ENCODE measurements at regions not wholly inside any gene's neighbourhood (a gene's known extent, or its start where the extent isn't known, plus 50 kb on each side); places are given as distances from the start of the nearest gene placed in this dataset.
"Not testable (repeated sequence)": the region's sequence is repeated elsewhere in the genome, so short reads cannot be mapped to it uniquely, and the experiment has no call there.

DNA sequence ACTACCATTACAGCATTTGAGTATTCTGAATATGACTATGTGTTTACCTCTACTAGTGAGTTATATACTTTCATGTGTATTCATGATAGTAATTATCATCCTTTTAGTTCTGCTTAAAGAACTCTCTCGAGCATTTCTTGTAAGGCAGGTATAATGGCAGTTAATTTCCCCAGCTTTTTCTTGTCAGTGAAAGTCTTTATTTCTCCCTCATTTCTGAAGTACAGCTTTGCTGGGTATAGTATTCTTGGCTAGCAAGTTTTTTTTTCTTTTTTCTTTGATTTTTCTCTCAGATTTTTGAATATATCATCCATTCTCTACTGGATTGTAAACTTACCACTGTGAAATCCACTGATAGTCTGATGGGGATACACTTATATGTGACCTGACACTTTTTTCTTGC lies 165.9 kb upstream of the ARHGAP5 start:
- no peak for DNase-seq (ENCODE audit: low read depth)

- no peak for DNase-seq (ENCODE audit: low read depth)
Measured at GRCh38 chr14:31913370-31913769, 163.7 kb upstream of the ARHGAP5 start.

- not testable (repeated sequence) for DNase-seq (ENCODE audit: low read depth)
Measured at GRCh38 chr14:31918289-31918688, 158.8 kb upstream of the ARHGAP5 start.

GRCh38 chr14:31920001-31920400 lies 157.1 kb upstream of the ARHGAP5 start:
- DNase-seq (ENCODE audit: low read depth) = no peak

DNA sequence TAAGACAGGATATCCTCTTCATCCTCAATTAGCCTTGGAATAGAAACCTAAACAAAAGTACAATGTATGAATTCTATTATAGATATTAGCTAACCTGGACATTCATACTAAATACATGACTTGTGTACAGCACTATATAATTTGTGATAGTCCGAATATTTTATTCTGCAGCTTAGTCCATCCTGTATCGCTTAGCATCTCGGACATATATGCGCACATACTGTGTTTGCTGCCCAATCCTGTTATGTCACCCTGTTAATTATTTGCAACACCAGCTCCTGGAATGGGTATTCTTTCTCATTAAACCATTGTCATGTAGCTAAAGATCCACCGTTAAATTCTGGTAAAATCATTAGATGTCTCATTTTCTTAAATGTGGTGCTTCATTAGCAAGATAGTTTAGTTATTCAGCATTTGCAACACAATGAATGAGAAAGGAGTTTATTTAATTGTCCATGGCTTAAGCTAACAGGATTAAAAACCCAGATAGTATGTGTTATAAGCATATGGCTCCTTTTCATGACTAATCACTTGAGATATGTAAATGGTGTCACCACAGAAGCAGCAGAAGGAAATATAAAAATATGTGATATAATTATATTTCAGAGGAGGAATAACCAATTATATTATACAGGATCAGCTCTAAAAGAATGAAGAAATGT lies 156.0 kb upstream of the ARHGAP5 start:
- DNase-seq (ENCODE audit: low read depth) = no peak

DNA sequence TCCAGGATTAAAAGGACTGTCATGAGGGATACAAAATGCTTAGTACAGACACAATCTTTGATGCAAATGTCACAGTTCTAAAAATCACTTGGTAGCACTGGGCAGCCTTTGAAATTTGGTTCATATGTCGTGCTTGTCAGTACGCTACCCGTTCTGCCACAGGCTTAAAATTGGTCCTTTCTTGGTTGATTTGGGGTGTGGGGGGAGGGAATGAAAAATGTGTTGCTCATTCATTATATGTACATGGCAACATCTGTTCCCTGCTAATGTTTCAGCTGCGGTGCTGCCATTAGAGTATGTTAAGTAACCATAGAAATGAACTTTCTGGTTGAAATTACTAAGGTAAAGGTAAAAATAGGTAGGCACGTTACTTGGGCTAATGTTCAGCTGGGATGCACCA lies 155.4 kb upstream of the ARHGAP5 start:
- DNase-seq (ENCODE audit: low read depth) = no peak

- no peak for DNase-seq (ENCODE audit: low read depth)
Measured at GRCh38 chr14:31926123-31926522, 151.0 kb upstream of the ARHGAP5 start.

- no peak for DNase-seq (ENCODE audit: low read depth)
Measured at GRCh38 chr14:31926652-31927347, 150.3 kb upstream of the ARHGAP5 start.

DNA sequence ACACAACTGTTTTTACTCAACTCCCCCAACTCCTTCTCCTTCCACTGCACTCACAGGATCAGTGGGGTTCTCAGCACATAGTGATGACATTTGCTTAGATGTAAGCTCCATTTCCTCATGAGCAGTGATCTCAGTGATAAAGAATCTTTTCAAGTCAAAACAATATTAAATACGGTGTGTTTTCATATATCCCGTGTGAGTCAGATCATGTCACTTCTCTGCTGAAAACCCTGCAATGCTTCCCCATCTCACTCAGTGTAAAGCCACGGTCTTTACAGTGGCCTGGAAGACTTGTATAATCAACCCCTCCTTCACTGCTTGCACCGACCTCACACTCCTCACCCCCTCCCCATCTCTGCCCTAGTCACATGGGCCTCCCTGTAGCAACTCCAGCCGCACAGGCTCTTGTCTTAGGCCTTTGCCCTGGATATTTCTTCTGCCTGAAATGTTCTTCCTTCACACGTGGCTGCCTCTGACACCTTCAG lies 149.7 kb upstream of the ARHGAP5 start:
- DNase-seq (ENCODE audit: low read depth) = peak; percentile 93

DNA sequence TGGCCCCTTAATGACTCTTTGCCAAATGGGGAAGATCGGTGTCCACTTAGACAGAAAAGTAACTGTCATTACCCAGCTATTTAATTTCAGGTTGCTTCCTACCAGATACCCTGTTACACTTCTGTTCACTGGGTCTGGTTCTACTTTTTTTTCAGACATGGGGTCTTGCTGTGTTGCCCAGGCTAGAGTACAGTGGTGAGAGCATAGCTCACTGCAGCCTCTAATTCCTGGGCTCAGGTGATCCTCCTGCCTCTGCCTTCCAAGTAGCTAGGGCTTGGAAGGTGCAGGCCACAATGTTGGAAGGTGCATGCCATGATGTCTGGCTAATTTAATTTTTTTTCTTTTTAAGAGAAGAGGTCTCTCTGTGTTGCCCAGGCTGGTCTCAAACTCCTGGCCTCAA lies 147.0 kb upstream of the ARHGAP5 start:
- DNase-seq (ENCODE audit: low read depth) = no peak

- DNase-seq (ENCODE audit: low read depth) = peak; percentile 46
Measured at GRCh38 chr14:31930493-31931240, 146.4 kb upstream of the ARHGAP5 start.

GRCh38 chr14:31932675-31933074 lies 144.4 kb upstream of the ARHGAP5 start:
- DNase-seq (ENCODE audit: low read depth) = no peak

DNA sequence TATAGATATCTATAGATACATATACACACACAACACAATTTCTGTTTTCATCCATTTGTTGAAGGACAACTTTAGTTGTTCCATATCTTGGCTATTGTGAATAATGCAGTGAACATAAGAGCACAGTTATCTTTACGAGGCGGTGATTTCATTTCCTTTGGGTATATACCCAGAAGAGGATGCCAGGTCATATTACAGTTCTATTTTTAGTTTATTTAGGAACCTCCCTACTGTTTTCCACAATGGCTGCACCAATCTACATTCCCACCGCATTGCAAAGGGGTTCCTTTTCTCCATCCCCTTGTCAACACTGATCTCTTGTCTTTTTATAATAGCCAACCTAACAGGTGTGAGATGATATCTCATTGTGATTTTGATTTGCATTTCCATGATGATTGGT lies 143.4 kb upstream of the ARHGAP5 start:
- no peak for DNase-seq (ENCODE audit: low read depth)

GRCh38 chr14:31934767-31935266 lies 142.3 kb upstream of the ARHGAP5 start:
- no peak for DNase-seq (ENCODE audit: low read depth)

- no peak for DNase-seq (ENCODE audit: low read depth)
Measured at GRCh38 chr14:31935391-31935790, 141.7 kb upstream of the ARHGAP5 start.

DNA sequence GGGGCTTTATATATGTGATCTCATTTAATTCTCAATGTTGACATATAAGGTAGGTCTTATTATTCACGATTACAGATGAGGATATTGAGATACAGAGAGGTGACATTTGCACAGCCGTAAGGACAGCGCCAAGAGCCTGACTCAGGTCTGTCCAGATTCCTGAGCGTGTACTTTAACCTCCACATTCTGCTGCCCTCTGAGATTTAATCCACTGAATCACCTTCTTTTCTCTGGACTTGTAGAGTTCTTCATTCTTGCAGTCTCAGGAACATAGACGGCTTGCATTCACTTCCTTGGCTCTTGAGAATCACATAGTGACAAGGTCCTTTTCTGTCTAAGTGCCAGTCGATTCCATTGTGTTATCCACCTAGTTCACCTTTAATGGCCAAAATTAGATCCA lies 141.0 kb upstream of the ARHGAP5 start:
- no peak for DNase-seq (ENCODE audit: low read depth)

DNA sequence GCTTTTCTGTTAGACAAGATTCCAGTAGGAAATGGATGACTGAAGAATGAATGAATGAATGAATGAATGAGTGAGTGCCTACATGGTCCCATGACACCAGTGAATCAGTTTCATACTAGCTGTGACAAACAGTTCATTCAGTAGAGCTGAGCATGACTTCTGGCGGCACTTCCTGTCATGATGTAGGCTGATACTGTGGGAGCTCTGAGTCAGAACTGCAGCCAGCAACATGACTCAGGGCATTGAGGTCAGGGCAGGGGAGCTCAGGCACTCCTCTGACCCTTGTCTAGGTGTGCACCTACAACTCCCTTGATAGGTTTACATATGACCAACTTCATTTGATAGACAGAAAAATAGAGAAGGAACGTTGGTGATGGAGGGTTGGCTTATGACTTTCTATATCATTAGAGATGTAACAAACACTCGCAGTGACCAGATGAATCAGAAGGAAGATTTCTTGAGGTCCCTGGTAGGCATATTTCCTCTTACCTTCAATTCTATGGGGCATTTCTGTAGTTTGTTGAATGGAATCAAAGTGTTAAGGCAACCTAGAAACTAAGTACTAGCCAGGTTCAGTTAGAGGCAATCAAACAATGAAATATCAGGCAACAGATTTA lies 139.3 kb upstream of the ARHGAP5 start:
- DNase-seq (ENCODE audit: low read depth) = peak; percentile 75

DNA sequence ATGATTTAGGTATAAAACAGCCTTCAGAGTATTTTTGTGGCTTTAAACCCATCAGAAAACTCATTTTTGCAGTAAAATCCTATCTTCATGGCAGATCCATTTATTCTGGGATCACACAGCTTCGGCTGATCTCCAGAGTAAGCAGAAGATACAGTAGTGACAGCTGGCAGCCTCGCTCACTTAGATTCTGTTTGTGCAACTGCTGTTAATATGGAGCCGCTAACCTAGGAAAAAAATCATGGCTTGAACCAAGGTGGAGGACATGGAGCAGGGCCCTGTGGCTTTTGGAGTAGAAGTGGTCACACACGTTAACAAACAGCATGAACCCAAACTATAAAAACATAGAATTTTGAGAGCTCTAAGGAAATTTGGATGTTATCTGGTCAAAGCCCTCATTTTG lies 137.2 kb upstream of the ARHGAP5 start:
- no peak for DNase-seq (ENCODE audit: low read depth)

- DNase-seq (ENCODE audit: low read depth) = no peak
Measured at GRCh38 chr14:31941487-31941886, 135.6 kb upstream of the ARHGAP5 start.

- DNase-seq (ENCODE audit: low read depth) = no peak
Measured at GRCh38 chr14:31942166-31942841, 134.8 kb upstream of the ARHGAP5 start.

DNA sequence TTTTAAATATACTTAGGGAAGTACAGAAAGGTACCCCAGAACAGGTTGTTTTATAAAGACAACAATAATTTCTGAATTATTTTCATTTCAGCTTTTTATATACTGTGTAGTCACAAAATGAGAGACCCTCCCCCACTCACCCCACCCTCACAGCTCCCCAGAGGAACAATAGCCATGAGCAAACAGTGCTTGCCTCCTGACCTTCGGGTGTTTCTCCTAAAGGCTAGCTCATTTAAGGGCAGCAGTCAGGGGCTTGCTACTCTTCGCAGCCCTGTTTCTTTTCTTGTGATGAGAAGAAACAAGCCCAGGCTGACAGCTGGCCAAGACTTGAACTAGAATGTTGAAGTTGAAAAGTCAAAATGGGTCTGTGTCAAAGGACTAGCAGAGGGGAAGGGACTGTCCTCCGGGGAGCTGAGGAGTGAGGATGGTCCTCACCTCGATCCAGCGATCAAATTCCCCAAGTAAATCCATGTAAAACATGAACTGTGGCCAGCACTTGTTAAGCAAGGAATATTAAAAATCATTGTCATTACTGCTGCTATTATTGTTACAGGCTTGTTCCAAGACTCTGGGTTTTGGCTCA lies 133.8 kb upstream of the ARHGAP5 start:
- DNase-seq (ENCODE audit: low read depth) = no peak
